NCI-H1048 (cell line): ENCODE measurements at regions not wholly inside any gene's neighbourhood (a gene's known extent, or its start where the extent isn't known, plus 50 kb on each side); places are given as distances from the start of the nearest gene placed in this dataset.

Experiments used
- DNase-seq: peaks from one replicate; lab custom pipeline; 2025; lab: John Stamatoyannopoulos, UW

GRCh38 chr14:62006116-62006731, 244.0 kb downstream of the SNAPC1 start:
- no peak for DNase-seq

GRCh38 chr14:62015243-62015642, 253.0 kb downstream of the SNAPC1 start:
- no peak for DNase-seq

DNA sequence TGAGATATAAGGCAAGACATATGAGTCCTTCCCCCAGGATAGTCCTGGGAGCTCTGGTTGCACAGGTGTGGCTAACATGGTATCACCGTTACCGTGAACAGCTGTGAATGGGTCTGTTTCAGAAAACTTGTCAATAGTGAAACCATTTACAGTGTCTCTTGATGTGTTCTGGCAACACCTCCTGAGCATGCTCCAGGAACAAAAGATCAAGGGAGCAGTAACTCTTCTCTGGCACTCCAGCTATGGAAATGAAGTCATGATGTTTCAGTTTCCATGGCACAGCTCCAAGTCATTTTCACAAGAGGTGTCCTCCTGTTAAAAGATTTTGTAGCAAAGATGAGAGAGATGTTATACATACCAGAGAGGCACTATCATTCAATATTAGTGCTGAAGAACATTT, 253.7 kb downstream of the SNAPC1 start:
- no peak for DNase-seq

DNA sequence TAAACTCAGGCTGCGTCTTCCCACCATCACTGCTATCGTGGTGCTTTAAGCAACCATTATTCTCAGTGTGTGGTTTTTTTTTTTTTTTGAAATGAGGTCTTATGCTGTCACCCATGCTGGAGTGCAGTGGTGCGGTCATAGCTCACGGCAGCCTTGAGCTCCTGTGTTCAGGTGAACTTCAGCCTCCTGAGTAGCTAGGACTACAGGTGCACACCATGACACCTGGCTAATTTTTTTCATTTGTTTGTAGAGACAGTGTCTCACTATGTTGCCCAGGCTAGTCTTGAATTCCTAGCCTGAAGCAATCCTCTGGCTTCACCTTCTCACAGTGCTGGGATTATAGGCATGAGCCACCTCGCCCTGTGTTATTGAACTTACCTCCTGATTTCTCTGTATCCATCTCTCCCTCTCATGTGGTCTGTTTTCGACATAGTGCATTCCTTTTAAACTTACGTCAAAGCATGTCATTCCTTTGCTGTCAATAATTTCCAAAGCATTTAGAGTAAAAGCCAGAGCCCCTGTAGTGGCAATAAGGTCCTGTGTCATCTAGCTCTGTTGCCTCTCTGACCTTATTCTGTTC, 255.5 kb downstream of the SNAPC1 start:
- DNase-seq = no peak

DNA sequence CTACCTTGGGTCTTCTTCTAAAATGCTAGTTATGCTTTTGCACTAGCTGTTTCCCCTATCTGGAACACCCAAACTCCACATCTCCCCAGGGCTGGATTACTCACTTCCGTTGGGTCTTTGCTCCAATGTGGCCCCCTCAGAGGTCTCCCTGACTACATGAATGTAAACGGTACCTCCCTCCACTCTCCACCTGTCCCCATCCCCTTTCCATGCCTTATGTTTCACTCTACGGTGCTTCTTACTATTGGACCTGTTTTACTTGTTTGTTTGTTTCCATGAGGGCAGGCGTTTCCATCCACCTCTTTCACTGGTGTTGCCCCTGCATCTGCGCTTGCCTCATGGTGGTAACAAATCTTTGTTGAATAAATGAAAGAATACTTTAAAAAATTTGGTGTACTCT, 256.4 kb downstream of the SNAPC1 start:
- no peak for DNase-seq

DNA sequence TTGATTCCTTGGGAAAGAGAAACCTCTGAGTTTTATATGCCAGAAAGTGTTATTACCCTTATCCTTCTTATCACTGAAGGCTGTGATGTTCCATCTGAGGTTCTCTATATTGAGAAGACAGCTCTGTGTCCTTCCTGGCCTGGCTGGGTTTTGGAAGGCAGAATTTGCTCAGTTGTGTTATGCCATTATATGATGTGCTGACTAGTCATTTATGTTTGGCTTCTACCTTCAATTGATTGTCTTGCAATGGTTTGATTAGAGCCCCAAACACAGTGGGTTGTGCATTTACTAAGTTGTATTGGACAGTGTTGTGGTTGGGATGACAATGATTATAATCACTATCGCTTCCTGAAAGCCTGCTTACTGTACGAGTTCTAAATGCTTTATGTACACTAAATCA, 265.7 kb downstream of the SNAPC1 start:
- no peak for DNase-seq

- no peak for DNase-seq
Observed at GRCh38 chr14:62029569-62029924, 267.3 kb downstream of the SNAPC1 start.

GRCh38 chr14:62030387-62030786, 268.2 kb downstream of the SNAPC1 start:
- DNase-seq = no peak

DNA sequence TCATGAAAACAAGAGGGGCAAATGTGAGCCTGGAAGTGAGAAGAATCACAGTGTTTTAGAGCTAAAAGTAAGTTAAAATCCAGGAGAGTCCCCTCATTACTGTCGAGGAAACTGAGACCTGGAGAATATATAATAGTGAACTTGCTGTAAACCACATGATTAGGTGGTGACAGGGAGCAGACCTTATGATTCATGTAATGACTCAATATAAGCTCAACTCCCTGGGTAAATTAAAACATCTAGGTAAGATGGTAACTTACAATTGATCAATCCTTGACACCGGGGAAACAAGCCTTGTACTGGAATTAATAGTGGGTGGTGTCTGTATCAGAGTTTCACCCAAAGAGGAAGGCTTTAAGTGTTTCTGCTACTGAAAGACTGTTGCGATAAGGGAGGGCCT, 269.3 kb downstream of the SNAPC1 start:
- DNase-seq = no peak

- DNase-seq = no peak
Observed at GRCh38 chr14:62053188-62053587, 291.0 kb downstream of the SNAPC1 start.

GRCh38 chr14:62056789-62057188, 294.6 kb downstream of the SNAPC1 start:
- DNase-seq = no peak

GRCh38 chr14:62062645-62063044, 300.4 kb downstream of the SNAPC1 start:
- no peak for DNase-seq

DNA sequence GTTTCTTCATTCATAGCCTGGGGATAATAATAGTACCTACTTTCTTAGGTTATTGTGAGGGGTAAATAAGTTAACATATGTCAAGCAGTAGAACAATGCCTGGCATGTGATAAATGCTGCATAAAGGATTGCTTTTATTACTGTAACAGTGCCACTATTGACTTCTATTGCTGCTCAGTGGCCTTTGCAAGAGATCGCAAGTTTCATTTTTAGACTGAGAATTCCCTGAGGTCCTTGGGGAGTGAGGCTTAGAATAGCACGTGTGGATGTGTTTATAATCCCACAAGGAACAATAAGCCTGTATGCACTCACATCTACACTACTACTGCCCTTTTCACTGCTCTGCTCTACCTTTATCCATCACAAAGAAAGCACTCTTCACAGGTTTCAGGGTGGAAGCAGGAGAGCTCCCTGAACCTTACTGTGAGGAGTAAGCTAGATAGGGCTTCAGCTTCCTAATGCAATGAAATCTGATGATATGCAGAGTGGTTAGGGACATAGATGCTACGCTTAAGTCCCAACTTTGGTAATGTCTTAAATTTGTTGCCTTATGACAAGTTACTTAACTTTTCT, 302.6 kb downstream of the SNAPC1 start:
- no peak for DNase-seq

GRCh38 chr14:62066304-62066703, 304.1 kb downstream of the SNAPC1 start:
- no peak for DNase-seq

GRCh38 chr14:62071039-62071438, 308.8 kb downstream of the SNAPC1 start:
- DNase-seq = no peak

- no peak for DNase-seq
Observed at GRCh38 chr14:62076368-62076767, 314.1 kb downstream of the SNAPC1 start.

- no peak for DNase-seq
Observed at GRCh38 chr14:62076825-62077605, 314.8 kb downstream of the SNAPC1 start.

DNA sequence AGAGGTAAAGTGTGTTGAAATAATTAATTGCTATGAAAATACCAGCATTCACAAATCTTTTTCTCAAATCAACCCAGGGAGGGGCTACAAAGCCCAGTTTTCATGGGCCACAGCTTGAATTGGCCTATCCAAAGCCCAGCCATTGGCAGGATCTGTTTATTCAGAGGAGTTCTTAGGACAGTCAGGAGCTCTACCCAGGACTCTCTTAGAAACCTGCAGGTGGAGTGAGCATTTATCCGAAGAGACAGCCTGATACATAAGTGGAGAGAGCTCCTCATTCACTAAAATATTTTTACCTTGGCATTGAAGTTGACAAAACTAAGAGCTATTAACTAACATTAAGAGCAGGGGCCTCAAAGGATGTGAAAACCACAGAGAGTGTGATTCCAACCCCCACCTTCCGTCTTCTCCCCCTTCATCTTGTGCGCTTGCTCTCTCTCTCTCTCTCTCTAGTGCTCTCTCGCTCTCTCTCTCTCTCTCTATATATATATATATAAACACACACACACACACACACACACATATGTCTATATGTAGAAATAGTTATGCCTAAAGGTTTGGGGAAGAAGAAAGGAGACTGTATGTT, 315.5 kb downstream of the SNAPC1 start:
- no peak for DNase-seq

- DNase-seq = no peak
Observed at GRCh38 chr14:62079038-62079437, 316.8 kb downstream of the SNAPC1 start.

DNA sequence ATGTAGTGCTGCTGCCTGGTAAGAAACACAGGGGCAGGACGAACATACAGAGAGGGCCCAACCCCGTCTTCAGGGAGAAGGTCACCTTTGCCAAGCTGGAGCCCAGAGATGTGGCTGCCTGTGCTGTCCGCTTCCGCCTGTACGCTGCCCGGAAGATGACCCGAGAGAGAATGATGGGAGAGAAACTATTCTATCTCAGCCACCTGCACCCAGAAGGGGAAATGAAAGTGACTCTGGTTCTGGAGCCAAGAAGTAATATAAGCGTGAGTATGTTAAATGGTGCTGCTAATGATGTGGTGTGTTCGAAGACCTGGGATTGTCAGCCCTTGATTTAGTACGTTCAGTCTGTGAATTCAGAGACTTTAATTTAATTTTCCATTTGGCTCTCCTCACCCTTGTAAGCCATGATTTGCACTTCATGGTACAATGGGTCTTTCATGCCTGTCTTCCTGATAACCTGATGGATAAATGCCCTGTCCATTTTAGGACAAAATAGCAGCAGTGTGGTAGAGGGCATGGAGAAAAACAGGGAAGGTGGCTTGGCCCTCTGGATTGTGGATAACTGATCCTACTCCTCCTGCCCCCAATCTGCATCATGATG, 318.9 kb downstream of the SNAPC1 start:
- DNase-seq = no peak

GRCh38 chr14:62081951-62082350, 319.7 kb downstream of the SNAPC1 start:
- DNase-seq = no peak

DNA sequence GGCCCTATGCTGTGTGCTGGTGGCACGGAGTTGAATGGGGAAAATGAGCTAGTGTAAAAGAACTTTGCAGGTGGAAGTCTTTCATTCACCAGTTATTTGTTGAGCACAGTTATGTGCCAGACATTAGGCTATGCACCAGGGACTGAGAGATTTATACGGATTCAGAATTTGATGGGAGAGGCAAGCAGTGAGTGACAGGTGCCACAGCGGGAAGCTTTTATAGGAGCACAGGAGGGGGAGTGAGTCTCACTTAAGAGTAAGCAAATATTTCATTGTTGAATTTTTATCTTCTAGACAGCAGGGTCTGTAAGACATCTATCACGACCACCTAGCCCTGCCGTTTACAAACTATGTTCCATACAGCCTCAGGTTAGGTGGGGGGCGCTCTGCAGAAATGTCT, 320.6 kb downstream of the SNAPC1 start:
- no peak for DNase-seq
